Activated CD4-positive, CD25-positive, alpha-beta regulatory T cell treated with anti-CD3 and anti-CD28 coated beads, Interleukin-2, amount 50 U/mL, for 72 hours (primary cell): ENCODE measurements at regions not wholly inside any gene's neighbourhood (a gene's known extent, or its start where the extent isn't known, plus 50 kb on each side); places are given as distances from the start of the nearest gene placed in this dataset.

Source experiments
- DNase-seq: peaks from one replicate; pipeline ENCODE4 v3.0.0; 2021

- no peak for DNase-seq
These were observed 793.7 kb upstream of the LCORL start for GRCh38 chr4:18815081-18815778.

DNA sequence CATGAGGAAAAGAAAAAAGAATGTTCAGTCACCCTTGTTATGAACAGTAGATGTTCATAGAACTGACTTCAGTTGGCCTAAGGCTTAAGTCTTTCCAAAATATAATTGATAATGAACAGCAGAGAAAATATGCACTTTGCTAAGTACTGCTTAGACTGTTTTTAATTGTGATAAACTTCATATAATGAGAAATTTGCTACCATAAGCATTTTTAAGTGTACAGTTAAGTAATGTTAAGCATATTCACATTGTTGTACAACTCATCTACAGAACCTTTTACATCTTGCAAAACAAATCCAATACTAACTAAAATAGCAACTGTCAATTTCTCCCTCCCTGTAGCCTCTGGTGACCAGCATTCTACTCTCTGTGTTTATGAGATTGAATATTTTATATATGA lies 792.2 kb upstream of the LCORL start:
- DNase-seq, result no peak

- no peak for DNase-seq
These were observed 791.5 kb upstream of the LCORL start for GRCh38 chr4:18813055-18813454.

DNA sequence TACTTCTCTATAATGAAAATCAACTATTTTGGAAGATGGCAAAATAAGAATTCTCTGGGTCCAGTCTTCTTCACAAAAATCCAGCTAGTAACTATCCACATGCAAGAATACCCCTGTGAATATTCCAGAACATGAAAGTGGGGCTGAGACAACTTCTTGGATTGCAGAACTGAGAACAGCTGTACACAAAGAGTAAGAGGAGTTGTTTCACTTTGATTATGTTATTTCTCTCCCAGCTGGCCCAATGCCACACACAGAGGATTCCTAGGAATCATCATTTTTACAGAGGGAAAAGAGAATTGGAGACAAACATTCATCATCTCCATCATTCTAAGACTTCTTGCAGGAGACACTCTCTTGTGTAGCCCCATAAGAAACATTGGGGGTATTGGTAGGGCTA lies 782.2 kb upstream of the LCORL start:
- DNase-seq, result no peak

DNA sequence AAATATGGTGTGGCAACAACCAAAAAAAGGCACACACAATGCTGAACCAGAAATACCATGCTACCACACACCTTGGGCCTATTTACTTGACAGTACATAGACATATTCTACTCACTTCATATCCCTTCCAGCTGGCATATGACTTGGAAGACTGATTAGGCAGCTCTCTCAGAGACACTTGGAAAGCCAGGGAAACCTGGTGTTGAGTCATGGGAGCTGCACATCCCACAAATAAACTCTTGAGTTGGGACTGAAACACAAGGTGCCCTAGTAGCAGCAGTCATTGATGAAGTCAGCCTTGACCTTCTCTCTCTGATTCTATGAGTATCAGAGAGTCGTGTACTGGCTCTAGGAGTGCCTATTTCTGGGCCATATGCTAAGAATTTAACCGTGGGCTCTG lies 776.6 kb upstream of the LCORL start:
- DNase-seq, result no peak

DNA sequence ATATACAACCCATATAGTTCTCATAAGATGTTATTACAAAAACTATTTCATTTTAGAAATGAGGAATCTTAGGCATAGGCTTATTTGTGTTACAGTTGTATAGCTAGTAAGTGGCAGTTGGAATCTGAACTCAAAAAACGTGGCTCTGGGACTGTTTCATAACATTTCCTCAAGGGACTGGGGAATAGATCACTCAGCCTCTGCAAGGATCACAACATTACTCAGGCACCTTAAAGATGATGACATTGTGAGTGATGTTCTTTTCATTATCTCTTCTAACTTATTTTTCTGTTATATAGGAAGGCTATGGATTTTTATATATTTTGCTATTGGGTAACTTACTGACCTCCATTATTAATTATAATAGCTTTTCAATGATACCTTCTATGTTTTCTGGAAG lies 774.2 kb upstream of the LCORL start:
- no peak for DNase-seq

DNA sequence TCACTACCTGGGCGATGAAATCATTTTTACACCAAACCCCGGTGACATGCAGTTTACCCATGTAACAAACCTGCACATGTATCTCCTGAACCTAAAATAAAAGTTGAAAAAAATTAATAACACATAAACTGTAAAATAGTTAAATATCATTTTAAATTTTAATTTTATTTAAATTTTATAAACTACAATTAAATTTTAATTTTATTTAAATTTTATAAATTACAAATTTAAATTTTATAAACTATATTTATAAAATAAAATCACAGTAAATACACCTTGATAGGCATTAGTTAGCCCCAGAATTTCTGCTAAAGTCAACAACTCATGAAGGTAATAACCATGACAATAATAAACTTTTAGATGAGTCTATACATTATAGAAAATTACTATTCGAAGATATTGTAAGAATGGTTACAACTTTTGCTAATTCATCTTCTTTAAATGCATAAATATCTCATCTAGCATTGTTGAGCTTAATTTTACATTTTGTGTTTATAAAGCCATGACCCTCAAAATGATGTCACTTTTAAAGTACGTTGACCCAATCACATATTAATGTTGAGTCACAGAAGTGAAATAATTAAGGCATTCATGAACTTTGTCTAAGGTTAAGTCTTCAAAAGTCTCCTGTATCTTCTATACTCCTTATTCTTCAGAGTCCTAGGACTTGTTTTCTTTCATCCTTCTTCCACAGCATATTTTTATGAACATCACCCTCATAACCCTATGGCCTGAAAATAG lies 755.8 kb upstream of the LCORL start:
- no peak for DNase-seq

- no peak for DNase-seq
These were observed 746.4 kb upstream of the LCORL start for GRCh38 chr4:18767921-18768320.

DNA sequence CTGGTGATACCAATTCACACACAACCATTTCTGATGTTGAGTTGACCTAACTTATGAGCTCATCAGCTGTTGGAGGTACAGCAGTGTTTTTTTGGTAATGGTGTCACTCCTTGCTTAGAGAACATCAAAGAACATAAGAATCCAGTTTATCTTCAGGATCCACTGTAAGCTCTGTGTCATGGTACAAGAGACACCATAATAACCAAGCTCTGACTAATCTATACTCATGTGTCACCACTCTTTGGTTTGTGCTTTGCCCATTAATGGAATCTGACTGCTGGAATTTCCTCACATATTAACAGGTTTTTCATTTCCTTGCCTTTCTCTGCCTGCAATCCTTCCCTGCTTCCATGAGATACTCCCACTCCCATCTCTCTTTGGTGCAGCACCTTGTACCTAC lies 735.1 kb upstream of the LCORL start:
- no peak for DNase-seq

GRCh38 chr4:18754180-18754579 lies 732.6 kb upstream of the LCORL start:
- no peak for DNase-seq

DNA sequence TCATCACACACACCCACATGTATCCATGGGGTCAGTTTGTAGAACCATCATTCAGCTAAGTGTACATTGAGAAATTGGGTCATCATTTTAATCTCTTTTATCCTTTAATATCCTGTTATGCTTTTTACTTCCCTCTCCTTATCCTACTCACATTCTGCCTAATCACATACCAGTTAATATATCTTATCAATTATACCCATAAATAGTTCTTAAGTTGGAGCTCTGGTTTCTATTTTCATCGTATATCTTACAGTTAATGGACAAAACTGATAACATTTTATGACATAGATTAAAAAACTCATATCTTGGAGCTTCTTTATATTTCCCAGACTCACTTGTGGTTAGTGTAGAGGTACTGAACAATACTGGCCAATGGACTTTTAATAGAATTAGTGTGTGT lies 729.5 kb upstream of the LCORL start:
- DNase-seq, result no peak

- no peak for DNase-seq
These were observed 727.8 kb upstream of the LCORL start for GRCh38 chr4:18749391-18749790.

DNA sequence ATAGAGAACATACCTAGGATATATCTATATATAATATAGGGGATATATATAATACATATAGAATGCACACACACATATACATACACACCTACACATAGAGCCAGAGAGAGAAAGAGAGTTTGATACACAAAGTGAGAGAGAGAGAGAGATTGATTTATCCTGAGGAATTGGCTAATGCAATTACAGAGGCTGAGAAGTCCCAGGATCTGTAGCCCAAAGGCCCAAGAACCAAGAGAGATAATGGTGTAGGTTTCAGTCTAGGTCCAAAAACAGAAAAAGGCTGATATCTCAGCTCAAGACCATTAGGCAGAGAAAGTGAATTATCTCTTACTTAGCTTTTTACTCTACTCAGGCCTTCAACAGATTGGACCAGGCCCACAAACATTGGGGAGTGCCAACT lies 715.0 kb upstream of the LCORL start:
- no peak for DNase-seq

DNA sequence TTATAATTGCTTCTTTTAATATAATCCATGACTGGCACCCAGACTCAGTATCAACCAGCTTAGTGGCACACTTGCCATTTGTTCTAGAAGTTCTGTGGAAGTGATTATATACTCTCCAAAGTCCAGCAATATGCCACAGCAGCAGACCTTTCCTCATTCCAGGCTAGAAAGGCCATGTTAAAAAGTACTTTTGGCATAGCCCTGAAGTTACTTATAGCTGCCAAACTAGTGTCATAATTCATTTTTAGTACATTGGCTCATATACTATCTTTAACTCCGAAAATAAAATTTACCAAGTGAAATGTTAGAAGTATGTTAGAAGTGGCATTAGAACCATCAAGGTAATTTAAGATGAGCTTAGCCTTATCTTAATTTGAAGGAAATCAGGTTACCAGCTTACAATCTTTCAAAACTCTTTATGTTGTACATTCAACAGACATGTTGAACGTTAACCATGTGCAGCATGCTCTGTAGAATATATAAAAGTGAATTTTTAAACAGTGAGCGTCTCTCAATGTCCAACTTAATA lies 714.2 kb upstream of the LCORL start:
- no peak for DNase-seq

GRCh38 chr4:18734405-18734804 lies 712.9 kb upstream of the LCORL start:
- no peak for DNase-seq

- DNase-seq, result no peak
These were observed 712.4 kb upstream of the LCORL start for GRCh38 chr4:18733961-18734360.

- DNase-seq, result no peak
These were observed 701.2 kb upstream of the LCORL start for GRCh38 chr4:18722748-18723191.

GRCh38 chr4:18698119-18698883 lies 676.7 kb upstream of the LCORL start:
- no peak for DNase-seq

GRCh38 chr4:18695733-18696527 lies 674.4 kb upstream of the LCORL start:
- DNase-seq, result no peak

DNA sequence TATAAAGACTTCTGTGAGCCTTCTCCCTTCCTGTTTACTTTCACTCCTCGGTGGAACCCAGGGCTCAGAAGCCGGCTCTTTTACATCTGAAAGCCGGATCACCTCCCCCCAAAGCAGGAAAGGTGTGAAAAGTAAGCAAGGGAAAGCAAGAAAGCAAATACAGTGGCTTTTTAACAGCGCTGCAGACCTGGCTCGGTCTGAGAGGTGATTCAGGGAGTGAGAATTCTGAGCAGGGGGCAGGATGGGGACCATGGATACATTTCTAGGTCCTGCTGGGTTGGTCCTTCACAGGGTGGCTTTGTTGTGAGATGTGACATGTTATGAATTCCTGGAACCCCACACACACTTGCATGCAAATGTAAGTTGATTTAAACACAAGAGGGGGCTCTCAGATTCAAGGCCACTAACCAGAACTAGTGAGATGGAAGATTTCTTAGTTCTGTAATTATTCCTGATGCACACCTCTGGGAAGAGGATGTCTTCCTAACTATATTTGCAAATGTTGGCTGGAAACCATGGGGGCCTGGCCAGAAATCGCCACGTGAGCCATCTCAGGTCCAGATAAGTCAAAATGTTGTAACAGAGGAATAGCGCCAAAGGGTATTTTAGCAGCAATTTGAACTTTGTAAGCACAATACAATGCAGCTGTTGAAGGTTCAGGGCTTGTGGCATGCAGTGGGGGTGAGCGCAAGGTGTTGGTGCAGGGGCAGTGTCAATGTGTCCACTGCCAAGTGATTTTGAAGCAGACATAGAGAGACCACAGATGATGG lies 670.1 kb upstream of the LCORL start:
- no peak for DNase-seq

- DNase-seq, result no peak
These were observed 668.9 kb upstream of the LCORL start for GRCh38 chr4:18690291-18690955.
